ENCODE measurements at regions not wholly inside any gene's neighbourhood (a gene's known extent, or its start where the extent isn't known, plus 50 kb on each side); places are given as distances from the start of the nearest gene placed in this dataset.

- no peak overlapping the region for H4K8ac ChIP-seq (ENCODE audit: extremely low read depth, insufficient read depth, low read length)
- no peak overlapping the region for H2AFZ ChIP-seq (ENCODE audit: low read length)
- DNase-seq (ENCODE audit: low read depth in 1 of 2, low spot score in 2 of 2) (no peak), FAIRE-seq (no peak)
- WGBS, 2 experiments (ENCODE audit: extremely low coverage in 1 of 2, insufficient coverage in 1 of 2, insufficient read length in 1 of 2, insufficient replicate concordance in 2 of 2, low coverage in 1 of 2, low lambda C conversion rate in 2 of 2, missing lambda C conversion rate in 1 of 2) = 86% methylated on average over 2 of the region's 2 CpGs; no CpG with 5 or more reads in 1 of the 2 experiments
- H2BK120ac ChIP-seq (replicated peaks; ENCODE audit: low read depth, low read length) = no peak overlapping the region
- H3K79me2 ChIP-seq (ENCODE audit: control insufficient read depth in 1 of 2, insufficient read depth in 2 of 2, low read length in 2 of 2) = no peaks in the 10 kb centered on the region
- H3K9me3 ChIP-seq (ENCODE audit: insufficient read depth in 2 of 2, low read depth in 1 of 2, low read length in 1 of 2) = no peaks in the 10 kb centered on the region
- no peak overlapping the region for H3K4me2 ChIP-seq (ENCODE audit: insufficient read depth in 1 of 2, low read depth in 2 of 2, low read length in 2 of 2)
- H3K36me3 ChIP-seq (ENCODE audit: control insufficient read depth in 2 of 4, insufficient read depth in 4 of 4, low read length in 3 of 4) = no peaks in the 10 kb centered on the region
- no peak overlapping the region for H4K91ac ChIP-seq (replicated peaks; ENCODE audit: insufficient read length, low read length)
- H3K79me1 ChIP-seq (ENCODE audit: low read depth, low read length) = no peaks in the 10 kb centered on the region
- no peak overlapping the region for H4K5ac ChIP-seq (ENCODE audit: insufficient read length, low read depth, low read length)
- ChIA-PET CTCF (ENCODE audit: partially characterized antibody) (interaction anchor here (0.7 to 1.9 kb wide), 5 partner anchors 9 to 370 kb away, joined by 3 to 8 read pairs (median 4); no protein-coding TSS in a partner anchor), POLR2A (ENCODE audit: partially characterized antibody) (no interaction called here)
- TF ChIP-seq NANOG (IDR thresholded peaks at IDR 0.05; ENCODE audit: insufficient read depth, low read depth, low read length, poor library complexity, severe bottlenecking) (no peak), MAFK (IDR thresholded peaks at IDR 0.05; ENCODE audit: low read depth, low read length) (no peak), YY1 (IDR thresholded peaks at IDR 0.05; ENCODE audit: low read depth, low read length) (no peak), JUND (IDR thresholded peaks at IDR 0.05; ENCODE audit: low read length) (no peak), CBX8 (IDR thresholded peaks at IDR 0.05; ENCODE audit: borderline replicate concordance, low read depth, low read length) (no peak), SAP30 (IDR thresholded peaks at IDR 0.05; ENCODE audit: insufficient read depth, insufficient replicate concordance, low read length) (no peak), CTBP2 (IDR thresholded peaks at IDR 0.05; ENCODE audit: borderline replicate concordance, insufficient read depth, insufficient read length, low read length) (no peak)
- no peaks in the 10 kb centered on the region for H3K23me2 ChIP-seq (ENCODE audit: low read depth, low read length)
- no peak overlapping the region for H3K23ac ChIP-seq (ENCODE audit: insufficient read length)
- H3K4me1 ChIP-seq (replicated peaks in 1 of 4; ENCODE audit: control insufficient read depth in 3 of 4, insufficient read depth in 4 of 4, low read length in 3 of 4) = no peaks in the 10 kb centered on the region
- H2BK15ac ChIP-seq (ENCODE audit: low read length) = no peak overlapping the region
- no peak overlapping the region for H3K4ac ChIP-seq (replicated peaks; ENCODE audit: insufficient read length, low read depth, low read length)
- no peak overlapping the region for H3K18ac ChIP-seq (ENCODE audit: extremely low read depth, low read length)
- no peaks in the 10 kb centered on the region for H3K27me3 ChIP-seq (replicated peaks in 1 of 4; ENCODE audit: control insufficient read depth in 3 of 4, extremely low read depth in 1 of 4, insufficient read depth in 3 of 4, low read length in 3 of 4)
- H3K56ac ChIP-seq (replicated peaks; ENCODE audit: insufficient read length, low read depth, low read length) = no peak overlapping the region
- no peak overlapping the region for H3K14ac ChIP-seq (ENCODE audit: insufficient read length)
- no peak overlapping the region for H3K27ac ChIP-seq (ENCODE audit: low read depth, low read length)
- no peak overlapping the region for H2AK5ac ChIP-seq (ENCODE audit: low read depth, low read length)
- no peak overlapping the region for H3K4me3 ChIP-seq (ENCODE audit: extremely low read depth in 1 of 4, insufficient read depth in 2 of 4, low read depth in 3 of 4, low read length in 4 of 4)
- no peaks in the 10 kb centered on the region for H4K20me1 ChIP-seq (replicated peaks in 1 of 2; ENCODE audit: control insufficient read depth in 1 of 2, insufficient read depth in 2 of 2, low read length in 2 of 2)
- H2BK12ac ChIP-seq (ENCODE audit: low read depth, low read length) = no peak overlapping the region
- H2BK20ac ChIP-seq (ENCODE audit: low read length) = no peak overlapping the region
- no peak overlapping the region for H2BK5ac ChIP-seq (ENCODE audit: low read depth, low read length)
- H3K9ac ChIP-seq (replicated peaks in 1 of 4; ENCODE audit: extremely low read depth in 1 of 4, low read depth in 3 of 4, low read length in 3 of 4) = no peak overlapping the region
These were observed 96.6 kb downstream of the NOC3L start for GRCh38 chr10:94266091-94266490.

All from H1 (cell line).